SH-SY5Y (cell line): ENCODE measurements at regions not wholly inside any gene's neighbourhood (a gene's known extent, or its start where the extent isn't known, plus 50 kb on each side); places are given as distances from the start of the nearest gene placed in this dataset.

Experiments used
- GATA2 ChIP-seq: IDR thresholded peaks from 2 replicates; pipeline ENCODE4 v1.6.1; 2011; ENCODE audit warnings: mild to moderate bottlenecking, low read depth, low read length
- GATA3 ChIP-seq: IDR thresholded peaks from 2 replicates; pipeline ENCODE4 v1.6.1; 2011; ENCODE audit warnings: low read depth, mild to moderate bottlenecking, low read length, moderate library complexity

- TF ChIP-seq GATA2, result no peak
- no peak for TF ChIP-seq GATA3
Observed at GRCh38 chr14:97337670-97338069, 540.5 kb downstream of the VRK1 start.

DNA sequence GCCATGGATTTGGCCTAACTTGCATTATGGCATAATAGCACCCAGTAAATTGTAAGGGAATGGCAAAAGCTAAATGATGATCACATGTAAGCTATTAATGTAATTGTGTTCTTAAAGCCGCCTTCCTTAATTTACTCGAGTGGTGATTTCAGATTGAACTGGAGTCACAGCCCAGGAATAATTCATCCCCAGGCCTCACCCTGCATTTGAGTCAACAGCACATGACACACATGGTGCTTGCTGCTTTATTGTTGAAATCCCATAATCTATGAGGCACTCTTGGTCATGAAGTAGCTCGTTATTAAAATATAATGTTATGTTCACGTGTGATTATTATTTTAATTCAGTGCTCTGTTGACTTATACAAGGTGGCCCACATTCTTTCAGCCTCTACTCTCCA lies 547.5 kb downstream of the VRK1 start:
- TF ChIP-seq GATA2, result no peak
- TF ChIP-seq GATA3, result no peak

GRCh38 chr14:97346675-97347074 lies 549.5 kb downstream of the VRK1 start:
- TF ChIP-seq GATA2 (no peak), GATA3 (no peak)

DNA sequence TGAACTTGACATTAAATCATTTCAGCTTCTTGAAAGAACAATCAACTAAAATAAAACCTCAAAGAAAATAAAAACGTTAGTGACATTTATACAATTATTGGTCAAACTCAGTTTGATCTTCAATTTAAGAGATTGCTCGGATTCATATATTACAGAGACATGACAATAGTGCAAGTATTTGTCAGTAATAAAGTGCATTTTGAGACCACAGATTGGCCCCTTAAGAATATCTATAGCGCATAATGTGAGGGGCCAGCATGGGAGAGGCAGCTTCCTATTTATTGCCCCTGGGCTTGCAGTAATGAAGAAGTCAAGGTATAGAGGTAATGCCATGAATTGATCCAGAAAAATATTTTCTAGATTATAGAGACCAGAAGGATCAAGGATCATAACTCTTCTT lies 552.3 kb downstream of the VRK1 start:
- no peak for TF ChIP-seq GATA3
- no peak for TF ChIP-seq GATA2

DNA sequence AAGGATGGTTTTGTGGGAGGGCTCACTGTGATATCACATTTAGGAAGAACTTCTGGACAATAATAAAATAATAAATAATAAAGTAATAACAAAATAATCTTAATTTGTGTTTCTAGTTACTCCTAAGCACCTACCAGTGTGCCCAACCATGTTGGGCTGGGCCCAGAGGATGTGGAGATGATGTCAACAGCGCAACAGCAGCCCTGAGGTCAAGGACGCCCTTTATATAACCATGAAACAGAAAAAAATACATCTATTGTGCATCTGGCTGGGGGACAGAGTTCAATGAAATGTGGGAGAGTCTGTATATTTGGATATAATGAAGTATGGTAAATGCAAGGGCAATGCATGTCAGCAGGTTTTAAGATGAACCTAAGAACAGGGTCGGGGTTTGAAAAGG lies 552.8 kb downstream of the VRK1 start:
- TF ChIP-seq GATA3, result no peak
- no peak for TF ChIP-seq GATA2

- TF ChIP-seq GATA2 (no peak), GATA3 (no peak)
Observed at GRCh38 chr14:97350415-97350814, 553.2 kb downstream of the VRK1 start.

GRCh38 chr14:97350894-97351731 lies 553.9 kb downstream of the VRK1 start:
- TF ChIP-seq GATA2, result no peak
- TF ChIP-seq GATA3, result no peak

- TF ChIP-seq GATA2, result no peak
Observed at GRCh38 chr14:97353102-97353501, 555.9 kb downstream of the VRK1 start.

DNA sequence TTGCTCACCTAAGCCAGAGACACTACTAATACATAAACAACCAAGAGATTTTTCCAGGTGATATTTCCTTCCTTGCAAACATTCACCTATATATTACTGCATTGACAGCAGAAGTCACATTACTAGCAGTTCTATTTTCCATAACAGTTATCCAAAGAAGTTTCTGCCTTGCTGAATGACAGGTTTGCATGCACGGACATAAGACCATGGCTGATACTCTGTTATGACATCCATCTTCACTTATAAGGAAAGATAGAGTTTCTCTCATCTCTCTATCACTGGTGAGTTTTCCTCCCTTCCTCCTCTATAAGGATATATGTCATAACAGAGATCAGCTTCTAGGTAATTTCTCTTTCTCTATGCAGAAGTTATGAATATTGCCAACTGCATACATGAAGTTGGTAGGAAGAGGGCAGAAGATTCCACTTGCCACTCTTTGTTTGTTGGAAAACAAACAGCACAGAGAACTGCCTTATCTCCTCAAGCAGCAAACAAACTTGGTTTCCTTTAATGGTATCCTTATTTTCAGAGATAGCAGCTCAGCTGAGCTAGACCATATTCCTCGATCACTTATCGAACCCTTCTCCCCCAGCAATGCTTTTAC lies 557.0 kb downstream of the VRK1 start:
- TF ChIP-seq GATA3 (no peak), GATA2 (no peak)

GRCh38 chr14:97359341-97359740 lies 562.2 kb downstream of the VRK1 start:
- TF ChIP-seq GATA3 (no peak), GATA2 (no peak)

DNA sequence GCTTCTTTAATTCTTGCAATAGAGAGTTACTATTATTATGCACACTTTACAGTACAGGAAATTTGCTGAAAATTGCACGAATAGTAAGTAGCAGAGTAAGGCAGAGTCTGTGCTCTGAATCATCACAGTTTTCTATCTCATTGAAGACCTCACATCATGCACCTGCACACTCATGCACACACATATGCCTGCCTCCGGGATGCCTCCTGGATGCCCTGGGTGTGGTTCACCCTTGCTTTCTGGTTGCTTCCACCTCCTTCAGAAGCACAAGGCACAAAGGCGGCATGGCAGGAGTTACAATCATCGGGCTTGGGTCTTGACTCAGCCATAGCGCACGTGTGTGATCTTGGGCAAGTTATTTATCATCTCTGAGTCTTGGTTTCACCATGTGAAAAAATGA lies 564.0 kb downstream of the VRK1 start:
- no peak for TF ChIP-seq GATA2
- no peak for TF ChIP-seq GATA3

DNA sequence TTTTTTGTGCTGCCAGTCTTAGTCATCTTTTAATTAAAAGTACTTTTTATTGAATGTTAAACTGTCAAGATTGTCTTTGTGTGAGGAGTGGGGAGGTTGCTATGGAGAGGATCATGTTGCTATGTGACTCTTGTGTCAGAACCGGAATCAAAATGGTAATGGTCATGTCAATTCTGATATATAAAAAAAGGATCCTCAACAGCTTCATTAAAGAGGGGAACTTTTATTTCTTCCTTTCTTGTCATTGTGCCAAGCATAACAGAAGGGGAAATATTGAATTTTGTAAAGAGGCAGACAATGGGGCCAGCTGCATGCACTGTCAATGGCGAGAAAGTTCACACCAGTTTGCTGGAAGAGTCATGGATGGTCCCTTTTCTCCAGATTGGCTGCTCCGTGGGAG lies 564.8 kb downstream of the VRK1 start:
- TF ChIP-seq GATA2, result no peak
- TF ChIP-seq GATA3, result no peak

DNA sequence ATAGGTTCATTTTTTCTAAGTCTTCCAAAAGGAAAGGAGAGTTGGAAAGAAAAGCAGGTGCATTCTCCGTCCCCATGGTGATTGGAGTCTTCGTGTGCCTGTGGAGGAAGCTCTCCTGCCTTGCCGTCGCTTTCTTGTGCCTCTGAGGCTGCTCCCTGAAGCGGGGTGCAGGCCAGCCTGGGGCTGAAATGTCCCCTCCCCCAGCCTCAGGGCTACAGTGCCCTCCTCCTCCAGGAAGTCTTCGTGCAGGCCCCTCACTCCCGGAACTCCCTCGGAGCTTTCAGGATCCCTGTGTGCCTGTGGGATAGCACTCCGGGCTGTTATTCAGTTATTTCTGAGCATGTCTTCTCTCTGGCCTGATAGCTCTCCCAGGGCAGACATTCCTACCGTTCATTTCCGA lies 569.2 kb downstream of the VRK1 start:
- TF ChIP-seq GATA2 (no peak), GATA3 (no peak)

- TF ChIP-seq GATA2 (no peak), GATA3 (no peak)
Observed at GRCh38 chr14:97367278-97367677, 570.1 kb downstream of the VRK1 start.

DNA sequence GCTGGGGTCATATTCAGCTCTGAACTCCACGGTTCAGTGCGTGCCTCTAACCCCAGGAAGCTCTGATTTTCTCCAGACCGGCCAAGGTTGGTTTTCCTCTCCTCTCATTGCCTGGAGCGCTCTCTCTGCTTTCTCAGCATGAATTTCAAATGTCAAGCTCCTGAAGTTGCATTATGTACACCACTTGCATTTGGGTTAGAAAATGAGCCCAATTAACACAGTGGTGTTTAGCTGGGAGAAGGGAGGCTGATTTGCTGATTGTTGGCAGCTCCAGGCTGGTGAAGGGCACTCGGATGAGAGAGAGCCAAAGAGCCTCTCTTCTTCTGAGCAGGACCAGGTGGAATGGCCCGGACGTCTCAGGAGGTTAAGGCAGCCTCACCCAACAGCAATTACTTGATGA lies 570.9 kb downstream of the VRK1 start:
- no peak for TF ChIP-seq GATA3
- TF ChIP-seq GATA2, result no peak
